Choroid plexus epithelial cell (primary cell): ENCODE measurements at regions not wholly inside any gene's neighbourhood (a gene's known extent, or its start where the extent isn't known, plus 50 kb on each side); places are given as distances from the start of the nearest gene placed in this dataset.
A peak's percentile ranks its signal among the peaks of the same experiment; 100 is the strongest.

Experiments
- DNase-seq: peaks from one replicate; pipeline ENCODE4 v3.0.0-alpha.2; 2010; ENCODE audit warnings: low read depth
- H3K4me3 ChIP-seq: 2 replicates; pipeline ENCODE4 v1.5.1; 2011; ENCODE audit warnings: low read depth, mild to moderate bottlenecking, control low read depth, low read length, moderate library complexity
- TF ChIP-seq, protein P1 (sequence below): conservative IDR thresholded peaks from 2 replicates; pipeline ENCODE4 v1.5.1; 2011; ENCODE audit warnings: low read depth, mild to moderate bottlenecking, control low read depth, inconsistent platforms, low read length, moderate library complexity

DNA sequence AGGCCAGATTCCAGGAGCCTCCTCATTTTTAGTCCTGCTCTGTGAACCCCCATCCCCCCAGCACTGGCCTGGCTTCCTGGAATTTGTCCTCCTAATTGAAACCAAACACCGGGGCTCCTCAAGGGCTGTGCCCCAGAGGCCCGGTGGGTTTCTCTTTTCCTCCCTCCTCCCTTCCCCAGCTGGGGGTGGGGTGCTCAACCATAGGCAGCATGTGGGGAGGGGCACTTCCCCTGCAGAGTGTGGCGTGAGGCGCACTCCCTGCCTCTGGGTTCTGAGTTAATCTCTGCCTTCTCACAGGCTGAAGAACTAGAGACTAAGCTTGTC, 67.5 kb upstream of the ACOT11 start:
- TF ChIP-seq, protein P1, sequence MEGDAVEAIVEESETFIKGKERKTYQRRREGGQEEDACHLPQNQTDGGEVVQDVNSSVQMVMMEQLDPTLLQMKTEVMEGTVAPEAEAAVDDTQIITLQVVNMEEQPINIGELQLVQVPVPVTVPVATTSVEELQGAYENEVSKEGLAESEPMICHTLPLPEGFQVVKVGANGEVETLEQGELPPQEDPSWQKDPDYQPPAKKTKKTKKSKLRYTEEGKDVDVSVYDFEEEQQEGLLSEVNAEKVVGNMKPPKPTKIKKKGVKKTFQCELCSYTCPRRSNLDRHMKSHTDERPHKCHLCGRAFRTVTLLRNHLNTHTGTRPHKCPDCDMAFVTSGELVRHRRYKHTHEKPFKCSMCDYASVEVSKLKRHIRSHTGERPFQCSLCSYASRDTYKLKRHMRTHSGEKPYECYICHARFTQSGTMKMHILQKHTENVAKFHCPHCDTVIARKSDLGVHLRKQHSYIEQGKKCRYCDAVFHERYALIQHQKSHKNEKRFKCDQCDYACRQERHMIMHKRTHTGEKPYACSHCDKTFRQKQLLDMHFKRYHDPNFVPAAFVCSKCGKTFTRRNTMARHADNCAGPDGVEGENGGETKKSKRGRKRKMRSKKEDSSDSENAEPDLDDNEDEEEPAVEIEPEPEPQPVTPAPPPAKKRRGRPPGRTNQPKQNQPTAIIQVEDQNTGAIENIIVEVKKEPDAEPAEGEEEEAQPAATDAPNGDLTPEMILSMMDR = no peak
- no peak overlapping the region for H3K4me3 ChIP-seq
- no peak for DNase-seq

DNA sequence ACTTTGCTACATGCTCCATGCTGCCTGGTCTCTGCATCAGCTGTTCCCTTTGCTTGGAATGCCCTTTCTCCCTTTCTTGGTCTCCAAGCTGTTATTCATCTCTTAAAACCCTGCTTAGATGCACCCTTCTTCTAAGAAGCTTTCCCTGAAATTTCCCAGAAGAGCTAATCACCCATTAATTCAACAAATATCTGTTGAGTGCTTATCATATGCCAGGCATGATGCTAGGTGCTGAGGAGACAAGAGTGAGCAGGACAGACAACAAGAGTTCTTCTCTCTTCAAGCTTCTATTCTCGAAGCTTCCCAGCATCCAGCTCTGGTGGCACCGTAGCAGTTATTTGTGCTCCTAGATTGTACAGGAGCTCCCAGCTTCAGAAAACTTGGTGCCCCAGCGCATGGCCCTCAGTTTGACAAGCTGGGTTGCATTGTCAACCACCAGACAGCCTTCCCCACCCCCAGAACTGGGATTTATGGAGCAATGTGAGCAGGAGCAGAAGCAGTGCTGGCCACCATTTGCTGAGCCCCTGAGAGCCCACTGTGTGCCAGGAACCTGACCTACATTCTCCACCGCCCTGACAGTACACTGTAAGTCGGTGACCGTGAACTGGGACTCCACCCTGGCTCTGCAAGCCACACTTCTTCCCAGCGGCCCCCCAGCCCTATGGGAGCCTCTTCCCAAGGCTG, 68.0 kb upstream of the ACOT11 start:
- no peak overlapping the region for H3K4me3 ChIP-seq
- TF ChIP-seq, protein P1 = no peak
- no peak for DNase-seq

DNA sequence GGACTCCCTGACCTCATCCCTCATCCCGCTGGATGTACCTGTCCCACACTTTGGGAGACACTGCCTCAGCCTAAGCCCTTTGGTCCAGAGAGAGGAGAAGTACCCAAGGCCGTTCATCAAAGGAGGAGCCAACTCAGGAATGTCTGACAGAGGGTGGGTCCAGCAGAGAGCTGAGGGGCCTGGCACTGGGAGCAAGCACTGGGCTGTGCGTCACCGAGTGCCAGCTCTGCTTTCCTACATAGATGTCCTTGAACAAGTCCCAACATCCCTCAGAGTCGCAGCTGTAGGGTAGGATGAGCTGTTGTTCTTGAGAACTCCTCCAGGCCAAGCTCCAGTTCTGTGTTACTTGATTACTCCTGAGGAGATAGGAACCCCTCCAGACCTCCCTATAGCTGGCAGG, 68.8 kb upstream of the ACOT11 start:
- H3K4me3 ChIP-seq = no peak overlapping the region
- TF ChIP-seq, protein P1 = no peak

DNA sequence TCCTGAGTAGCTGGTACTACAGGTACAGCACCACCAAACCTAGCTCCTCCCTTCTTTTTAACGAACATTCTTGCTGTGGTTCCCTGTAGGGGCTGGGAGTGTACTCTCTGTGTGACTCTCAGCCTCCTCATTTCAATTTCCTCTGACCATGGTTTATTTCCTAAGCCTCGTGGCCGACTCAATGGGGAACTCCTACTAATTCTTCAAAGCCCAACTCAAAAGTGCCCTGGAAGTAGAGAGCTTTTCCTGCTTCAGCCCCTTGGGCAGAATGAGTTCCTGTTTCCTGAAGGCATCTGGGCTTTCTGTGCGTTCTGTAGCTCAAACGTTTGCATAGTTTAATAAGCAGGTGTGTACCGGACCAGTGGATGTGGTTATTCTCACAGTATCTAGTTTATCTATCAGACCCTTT, 70.9 kb upstream of the ACOT11 start:
- H3K4me3 ChIP-seq = no peak overlapping the region
- TF ChIP-seq, protein P1 = no peak
- no peak for DNase-seq

More for the DNA sequence above, 68.8 kb upstream of the ACOT11 start:
- no peak for DNase-seq

DNA sequence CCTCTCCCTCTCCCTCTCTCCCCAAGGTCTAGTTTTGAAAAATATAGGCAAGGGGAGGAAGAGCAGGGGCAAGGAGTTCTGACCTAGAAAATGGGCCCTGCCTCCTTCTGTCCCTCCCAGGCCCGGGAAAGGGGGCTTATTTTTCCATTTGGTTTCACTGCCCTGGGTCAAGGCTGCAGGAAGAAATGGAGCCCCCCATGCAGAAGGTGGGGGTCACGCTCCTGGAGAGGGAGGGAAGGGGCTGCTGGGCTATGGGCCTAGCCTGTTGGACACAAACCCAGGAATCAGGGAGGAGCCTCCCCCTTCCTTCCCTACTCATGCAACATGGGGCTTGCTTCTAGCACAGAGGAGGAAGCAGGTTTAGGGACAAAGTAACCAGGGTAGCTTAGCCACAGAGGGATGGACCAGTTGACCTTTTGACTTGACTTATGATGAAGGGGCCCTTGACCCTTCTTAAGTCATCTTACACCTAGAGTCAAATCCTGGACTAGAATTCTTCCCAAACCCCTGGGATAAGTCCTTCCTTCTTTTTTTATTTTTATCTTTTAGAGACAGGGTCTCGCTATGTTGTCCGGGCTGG, 70.4 kb upstream of the SSBP3 start:
- no peak overlapping the region for H3K4me3 ChIP-seq
- TF ChIP-seq, protein P1 = no peak
- no peak for DNase-seq

DNA sequence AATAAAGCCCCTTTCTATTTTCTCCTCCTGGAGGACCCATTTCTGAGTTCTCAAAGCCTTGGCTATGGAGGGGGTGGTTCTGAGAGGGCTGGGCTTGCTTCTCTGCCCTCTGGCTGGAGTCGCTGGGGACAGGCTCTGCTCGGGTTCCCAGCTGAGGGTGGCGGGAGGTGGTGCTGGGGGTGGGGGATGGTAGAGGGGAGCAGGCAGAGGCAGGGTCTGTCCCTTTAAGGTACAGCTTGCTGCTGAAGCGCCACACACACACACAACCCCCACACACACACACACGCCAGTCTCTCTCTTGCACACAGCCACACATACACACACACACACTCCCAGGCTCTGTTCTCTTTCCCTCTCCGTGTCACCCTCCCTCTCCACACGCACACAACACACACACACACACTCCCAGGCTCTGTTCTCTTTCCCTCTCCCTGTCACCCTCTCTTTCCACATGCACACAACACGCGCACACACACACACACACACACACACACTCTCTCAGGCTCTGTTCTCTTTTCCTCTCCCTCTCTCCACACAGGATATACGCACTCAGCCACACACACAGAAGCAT, 69.8 kb upstream of the SSBP3 start:
- TF ChIP-seq, protein P1 = no peak
- peak; percentile 36 for DNase-seq
- no peak overlapping the region for H3K4me3 ChIP-seq

DNA sequence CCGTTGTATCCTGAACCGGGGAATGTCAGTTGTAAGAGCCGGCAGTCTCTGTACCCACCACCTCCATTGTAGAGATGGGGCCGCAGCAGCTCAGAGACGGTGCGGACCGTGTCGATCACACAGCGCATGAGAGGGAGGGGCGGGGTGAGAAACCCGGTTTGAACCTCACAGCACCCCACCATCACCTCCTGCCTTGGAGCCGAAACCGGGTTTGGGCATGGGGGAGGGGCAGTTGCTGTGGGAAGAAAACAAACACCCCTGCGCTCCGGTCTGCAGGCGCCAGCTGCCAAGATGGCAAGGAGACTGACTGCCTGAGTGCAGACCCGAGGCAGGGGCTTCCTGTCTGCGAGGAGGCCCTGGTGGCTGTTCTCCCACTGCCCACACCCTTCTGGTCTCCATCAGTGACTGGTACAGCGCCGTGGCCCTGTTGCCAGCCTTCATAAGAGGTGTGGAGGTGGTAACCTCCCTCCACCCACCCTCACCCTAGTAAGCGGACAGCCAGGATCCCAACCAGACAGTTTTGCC, 69.2 kb upstream of the SSBP3 start:
- TF ChIP-seq, protein P1 = no peak
- no peak overlapping the region for H3K4me3 ChIP-seq
- DNase-seq = no peak
